SHP77 treated with DMSO at 0.1 percent for 48 hours (cell line): ENCODE measurements at regions not wholly inside any gene's neighbourhood (a gene's known extent, or its start where the extent isn't known, plus 50 kb on each side); places are given as distances from the start of the nearest gene placed in this dataset.
"Not testable (repeated sequence)": the region's sequence is repeated elsewhere in the genome, so short reads cannot be mapped to it uniquely, and the experiment has no call there.

ENCODE experiments used
- DNase-seq: peaks from one replicate; lab custom pipeline; 2025; lab: John Stamatoyannopoulos, UW

DNA sequence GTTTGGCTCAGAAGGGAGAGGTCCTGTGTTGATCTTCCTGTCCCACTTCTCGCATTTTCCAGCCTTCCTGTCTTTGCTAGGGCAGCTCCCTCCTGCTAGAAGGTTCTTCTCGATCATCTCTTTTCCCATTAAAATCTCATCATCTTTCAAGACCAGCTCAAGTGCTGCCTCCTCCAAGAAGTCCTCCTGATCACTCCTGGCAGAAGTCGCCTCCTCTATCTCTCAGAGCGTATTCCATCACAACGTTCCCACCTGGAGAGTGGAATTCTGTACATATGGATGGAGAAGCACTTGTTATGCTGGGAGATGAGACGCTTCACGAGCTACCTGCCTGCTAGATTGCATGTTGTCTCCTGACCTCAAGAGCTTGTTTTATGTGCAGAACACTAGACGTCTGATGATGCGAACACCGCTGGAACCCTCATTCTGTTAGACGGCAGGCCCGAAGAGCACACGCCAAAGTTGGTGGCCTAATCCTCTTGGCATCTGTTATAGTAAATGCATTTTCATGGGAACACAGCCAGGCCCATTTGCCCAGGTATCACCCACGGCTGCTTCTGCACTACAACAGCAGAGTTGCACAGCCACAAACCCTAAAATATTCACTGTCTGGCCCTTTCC, 68.0 kb upstream of the INSIG1 start:
- no peak for DNase-seq

DNA sequence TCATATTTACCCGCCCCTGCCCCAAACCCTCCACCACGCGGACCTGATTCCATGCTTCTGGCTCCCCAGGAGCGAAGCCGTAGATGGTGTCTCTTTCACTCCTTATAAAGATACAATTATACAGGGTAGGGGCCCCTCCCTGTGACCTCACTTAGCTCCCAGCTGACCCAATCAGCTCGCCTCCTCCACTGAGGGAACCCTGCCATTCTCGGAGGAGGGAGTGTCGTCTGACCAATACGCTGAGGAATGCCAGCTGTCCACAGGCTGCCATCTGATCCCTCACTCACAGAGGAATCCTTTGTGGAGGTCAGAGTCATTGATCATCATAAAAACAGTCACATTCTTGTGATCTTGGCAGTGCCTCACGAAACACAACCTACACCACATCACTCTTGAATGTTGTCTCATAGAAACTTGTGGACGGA, 67.5 kb upstream of the INSIG1 start:
- no peak for DNase-seq

DNA sequence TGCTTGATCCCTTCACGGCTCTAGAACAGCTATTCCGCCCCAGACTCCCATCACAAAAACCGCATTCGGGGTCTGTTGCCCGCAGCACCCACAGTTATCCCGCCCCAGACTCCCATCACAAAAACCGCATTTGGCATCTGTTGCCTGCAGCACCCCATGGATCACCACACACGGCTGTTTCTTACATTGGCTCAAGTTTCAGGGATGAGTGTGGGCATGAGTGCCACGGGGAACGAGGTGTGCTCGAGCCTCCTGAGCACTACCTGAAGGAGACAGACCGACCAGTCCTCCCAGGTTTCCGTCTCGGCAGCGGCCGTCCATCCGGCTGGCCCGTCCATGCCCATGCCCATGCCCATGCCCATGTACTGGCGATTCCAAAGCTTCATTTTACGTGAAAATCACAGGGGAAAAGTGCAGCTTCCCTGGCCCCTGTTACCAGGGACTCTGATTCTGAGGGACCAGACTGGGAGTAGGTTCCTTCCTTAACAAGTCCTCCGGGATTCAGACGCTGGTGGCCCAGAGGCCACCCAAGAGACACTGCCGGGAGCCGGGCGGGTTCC, 66.4 kb upstream of the INSIG1 start:
- no peak for DNase-seq

DNA sequence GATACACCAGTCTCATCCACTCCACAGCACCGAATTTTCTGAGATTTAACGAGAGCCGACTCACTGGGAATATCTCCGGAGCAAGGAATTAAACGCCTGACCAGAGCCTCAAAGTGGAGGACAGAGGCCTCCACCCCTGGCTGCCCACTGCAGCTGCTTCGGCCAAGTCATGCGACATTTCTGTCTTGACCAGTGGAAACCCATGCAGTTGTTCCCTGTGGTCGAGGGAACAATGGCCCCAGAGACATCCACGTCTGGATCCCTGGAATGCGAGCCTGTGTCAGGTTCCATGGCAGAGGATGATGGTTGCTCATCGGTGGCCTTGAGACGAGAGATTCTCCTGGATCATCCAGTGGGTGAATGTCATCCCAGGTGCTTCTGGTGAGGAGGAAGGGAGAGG, 65.7 kb upstream of the INSIG1 start:
- no peak for DNase-seq

DNA sequence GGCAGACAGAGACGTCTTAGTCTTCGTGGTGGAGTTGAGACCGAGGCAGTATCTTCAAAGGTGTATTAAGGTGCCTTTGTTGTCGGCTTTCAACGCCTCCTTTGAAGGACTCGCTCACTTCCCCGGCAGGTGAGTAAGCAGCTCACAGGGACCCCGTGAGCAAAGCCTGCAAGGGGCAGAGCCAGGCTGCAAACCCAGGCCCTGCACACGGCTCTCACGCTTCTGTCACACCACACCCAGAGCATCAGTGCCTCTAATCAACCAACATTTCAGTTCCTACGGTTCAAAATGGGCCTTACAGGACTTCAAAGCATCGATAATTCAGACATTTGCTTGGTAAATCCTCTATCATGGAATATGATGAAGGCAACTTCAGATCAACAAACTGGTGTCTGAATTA, 64.8 kb upstream of the INSIG1 start:
- DNase-seq, result no peak

DNA sequence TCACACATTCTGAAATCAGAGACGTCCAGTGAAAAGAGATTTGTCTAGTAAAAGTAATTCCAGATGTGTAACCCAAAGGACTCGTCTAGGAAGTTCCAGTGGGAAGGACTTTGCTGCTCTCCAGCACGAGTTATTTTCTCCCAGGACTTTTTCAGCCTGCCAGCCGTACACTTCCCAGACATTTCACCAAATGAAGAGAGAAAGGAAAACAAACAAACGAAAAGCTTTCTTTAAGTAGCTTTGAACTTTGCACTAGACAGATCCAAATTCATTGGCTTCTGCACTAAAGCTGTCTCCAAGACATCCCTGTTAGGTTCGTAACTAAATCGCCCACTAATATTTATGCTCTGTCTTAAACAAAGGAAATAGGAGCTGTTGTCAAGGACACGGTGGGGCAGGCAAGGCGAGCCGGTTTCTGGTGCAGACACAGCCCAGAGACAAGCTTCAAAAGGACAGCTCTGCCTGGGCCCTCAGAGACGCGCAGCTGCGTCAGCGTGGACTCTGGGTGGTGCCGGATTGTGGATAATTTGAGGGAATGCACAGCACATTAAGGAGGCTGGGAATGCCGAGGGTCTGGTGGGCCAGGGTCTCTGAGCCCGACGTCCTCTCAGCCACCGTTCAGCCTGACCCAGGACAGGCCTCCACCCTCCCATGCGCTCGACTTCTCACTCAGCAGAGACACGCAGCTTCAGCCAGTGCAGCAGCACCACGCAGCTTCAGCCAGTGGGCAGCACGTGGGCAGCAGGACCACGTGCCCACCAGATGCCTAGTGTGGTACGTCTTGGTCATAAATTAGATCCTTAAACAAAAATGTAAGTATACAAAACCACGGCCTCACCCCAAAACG, 64.1 kb upstream of the INSIG1 start:
- no peak for DNase-seq

DNA sequence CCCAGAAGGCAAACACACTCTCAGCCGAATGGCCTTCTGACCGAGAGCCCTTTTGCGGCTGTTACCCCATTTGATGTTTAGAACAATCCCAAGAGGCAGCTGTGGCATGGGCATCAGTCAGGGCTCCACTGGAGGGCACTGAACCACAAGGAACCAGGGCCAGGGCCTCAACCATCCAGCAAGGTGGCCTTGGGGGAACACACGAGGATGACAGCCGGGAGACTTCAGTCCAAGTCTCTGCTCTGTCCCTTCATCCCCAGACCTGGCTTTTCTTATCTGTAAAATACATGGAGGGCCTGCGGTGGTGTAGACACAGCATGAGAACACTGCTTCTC, 63.6 kb upstream of the INSIG1 start:
- DNase-seq, result no peak

DNA sequence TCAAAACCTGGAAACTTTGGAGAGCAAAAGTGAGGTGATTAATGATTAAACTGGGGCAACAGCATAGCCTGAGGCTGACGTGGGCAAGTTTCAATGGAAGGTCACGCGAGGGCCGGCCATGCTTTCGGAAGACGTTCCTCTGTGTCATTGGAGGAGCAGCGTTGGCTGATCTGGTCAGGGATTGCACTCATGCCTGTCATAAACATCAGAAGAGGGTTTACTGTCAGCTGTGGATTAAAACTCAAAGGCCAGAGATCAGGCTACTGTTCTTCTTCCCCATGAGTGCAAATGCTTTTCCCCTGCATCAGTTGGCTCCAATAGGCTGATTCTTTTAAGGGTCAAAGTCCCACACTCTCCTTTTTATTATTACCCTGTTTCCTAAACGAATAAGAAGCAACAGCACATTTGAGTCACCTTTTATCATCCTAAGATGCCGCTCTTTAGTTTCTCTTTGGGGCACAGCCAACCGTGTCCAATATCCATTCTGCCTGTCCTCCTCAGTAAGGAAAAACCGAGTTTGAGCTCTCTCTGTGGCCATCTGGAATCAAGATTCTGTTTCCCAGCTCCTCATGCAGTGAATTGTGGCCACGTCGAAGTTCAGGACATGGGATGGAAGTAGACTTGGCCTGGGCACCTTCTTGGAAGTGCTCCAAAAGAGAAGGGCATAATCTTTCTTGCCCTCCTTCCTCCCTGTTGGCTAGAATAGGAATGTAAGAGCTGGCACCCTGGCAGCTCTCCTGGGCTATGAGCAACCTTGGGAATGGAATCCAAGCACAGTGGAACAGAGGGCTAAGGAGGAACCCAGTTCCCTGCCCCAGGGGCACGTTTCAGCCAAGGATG, 62.5 kb upstream of the INSIG1 start:
- no peak for DNase-seq

DNA sequence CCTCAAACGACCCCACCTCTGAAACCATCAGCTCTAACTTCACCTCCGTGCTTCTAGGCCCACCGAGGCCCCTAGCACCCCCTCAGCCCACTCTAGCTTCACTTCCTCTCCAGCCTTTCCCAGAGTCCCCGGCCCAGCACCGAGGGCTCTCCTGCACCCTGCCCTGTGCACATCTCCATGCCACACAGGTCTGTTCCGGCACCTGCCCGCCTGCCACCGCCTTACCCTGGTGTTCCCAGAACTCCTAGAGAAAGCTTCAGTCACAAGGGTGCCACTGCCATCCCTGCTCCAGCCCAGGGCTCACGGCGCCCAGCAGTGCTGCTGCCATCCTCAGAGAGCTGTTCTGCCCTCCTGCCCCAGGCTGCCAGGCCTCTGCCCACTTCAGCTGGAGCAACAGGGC, 61.3 kb upstream of the INSIG1 start:
- no peak for DNase-seq

DNA sequence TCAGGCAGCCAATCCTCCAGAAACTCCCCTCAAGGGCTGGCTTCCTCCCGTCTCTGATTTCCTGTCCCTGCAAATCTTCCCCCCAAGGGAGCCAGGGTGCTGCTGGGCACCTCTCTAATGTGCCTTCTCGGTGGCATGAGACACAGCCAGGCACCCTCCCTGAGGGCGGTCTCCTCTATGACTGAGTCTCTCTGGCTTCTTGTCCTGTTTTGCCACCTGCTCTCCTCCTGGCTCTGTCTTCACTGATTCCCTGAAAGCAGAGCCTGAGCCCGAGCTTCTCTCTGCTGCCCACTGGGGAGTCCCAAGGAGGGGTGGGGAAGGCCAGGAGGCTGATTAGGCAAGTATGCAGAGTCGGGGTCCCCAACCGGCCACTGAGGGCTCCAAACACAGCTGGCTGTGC, 60.4 kb upstream of the INSIG1 start:
- DNase-seq, result no peak

DNA sequence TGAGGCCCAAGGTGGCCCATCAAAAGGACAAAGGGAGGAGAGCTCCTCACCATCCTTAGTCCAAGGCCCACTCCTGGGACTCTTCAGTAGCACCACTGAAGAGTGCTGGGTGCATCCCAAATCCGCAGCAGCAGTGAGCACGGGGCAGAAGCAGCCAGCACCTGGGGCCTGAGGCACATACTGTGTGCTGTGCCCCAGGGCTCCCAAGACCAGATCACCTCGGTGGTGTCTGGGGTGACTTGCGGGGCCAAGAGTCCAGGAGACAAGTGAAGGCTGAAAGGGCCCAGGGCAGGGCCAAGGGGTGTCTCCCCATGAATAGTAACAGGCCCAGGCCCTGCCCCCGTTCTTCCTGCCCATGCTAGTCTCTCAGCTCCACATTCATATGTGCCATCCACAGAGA, 59.9 kb upstream of the INSIG1 start:
- no peak for DNase-seq

DNA sequence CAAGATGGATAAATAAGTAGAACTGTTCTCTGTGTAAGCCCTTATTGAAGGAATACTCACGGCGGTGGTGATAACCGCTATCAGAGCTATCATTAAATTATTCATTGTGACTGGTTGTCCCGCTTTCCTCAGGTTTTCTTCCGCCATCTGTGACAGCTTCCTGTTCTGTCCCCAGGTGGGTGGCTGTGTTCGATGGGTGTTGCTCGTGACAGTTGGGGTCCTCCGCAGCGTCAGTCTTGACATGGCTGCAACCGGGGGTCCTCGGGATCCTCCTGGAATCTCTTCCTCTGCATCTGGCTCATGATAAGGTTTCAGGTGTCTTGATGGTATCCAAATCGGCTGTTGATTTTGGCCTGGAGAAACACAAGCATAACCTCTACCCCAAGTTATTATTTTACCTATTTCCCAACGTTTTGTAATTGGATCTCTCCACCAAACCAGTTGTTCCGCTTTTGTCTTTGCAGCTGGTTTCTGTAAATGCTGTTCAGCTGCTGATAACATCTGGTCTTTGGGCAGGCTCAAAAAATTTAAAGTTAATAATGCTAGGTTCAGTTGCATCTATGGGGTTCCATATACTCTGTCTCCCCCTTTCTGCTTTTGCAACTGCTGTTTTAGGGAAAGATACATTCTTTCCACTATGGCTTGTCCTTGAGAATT, 58.1 kb upstream of the INSIG1 start:
- not testable (repeated sequence) for DNase-seq

DNA sequence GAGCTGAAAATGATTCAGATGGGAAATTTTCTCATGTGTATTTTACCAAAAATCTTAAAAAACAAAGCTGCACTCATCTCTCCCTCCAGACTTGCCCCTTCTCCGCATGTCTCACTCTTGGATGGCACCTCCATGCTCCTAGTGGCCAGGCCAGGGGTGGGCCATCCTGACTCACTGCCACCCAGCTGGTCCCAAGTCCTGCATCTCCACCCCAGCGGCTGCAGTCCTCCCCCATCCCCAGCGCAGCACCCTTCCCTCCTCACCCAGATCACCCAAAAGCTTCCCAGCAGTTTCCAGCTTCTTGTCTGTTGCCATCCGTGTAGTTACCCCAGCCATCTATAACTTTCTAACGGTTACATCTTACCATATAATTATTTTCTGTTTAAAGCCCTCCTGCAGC, 53.0 kb upstream of the INSIG1 start:
- no peak for DNase-seq

DNA sequence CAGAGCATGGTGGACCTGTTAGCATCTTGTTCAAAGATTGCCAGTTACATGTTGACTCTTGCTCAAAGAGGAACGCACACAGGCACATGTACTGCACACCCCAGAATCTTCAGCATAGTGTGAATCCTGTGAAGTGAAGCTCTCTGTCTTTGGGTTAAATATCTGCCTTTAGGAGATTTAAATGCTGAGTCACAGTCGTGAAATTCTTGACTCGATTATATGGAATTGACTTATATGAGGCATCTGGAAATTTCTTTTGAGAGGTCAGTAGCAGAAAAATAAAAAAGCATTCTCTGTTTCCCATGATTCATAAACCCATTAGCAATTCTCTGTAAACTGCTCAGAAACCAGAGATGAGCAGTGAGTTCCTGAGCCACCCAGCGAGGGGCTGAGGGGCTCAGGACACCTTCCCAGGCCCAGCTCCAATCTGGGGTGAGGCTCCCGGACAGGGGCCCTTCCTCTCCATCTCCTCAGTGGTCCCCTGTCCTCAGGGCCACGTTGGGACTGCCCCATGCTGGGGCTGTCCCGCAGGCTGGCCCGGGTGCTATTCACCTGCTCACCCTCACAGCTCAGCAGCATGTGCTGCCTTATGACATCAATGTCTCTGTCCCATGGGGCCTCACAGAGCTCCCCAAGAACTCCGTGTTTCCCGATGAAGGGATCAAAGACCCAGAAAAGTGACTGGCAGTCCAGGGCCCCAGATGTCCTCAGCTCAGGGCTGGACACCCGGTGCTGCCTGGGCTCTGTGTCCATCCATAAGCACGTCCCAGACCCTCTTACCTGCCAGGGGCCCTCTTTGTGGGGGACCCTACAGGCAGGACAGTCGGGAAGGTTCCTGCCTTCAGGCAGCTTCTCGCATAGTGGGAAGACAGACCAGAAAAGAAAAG, 50.0 kb upstream of the INSIG1 start:
- no peak for DNase-seq
